ENCODE measurements at regions not wholly inside any gene's neighbourhood (a gene's known extent, or its start where the extent isn't known, plus 50 kb on each side); places are given as distances from the start of the nearest gene placed in this dataset.

GRCh38 chr2:105609746-105610402, 134.8 kb upstream of the NCK2 start:
- ChIA-PET CTCF (no interaction called here), POLR2A (no interaction called here)
- DNase-seq, result no peak
- Mint-ChIP-seq H3K9me3 (ENCODE audit: unreplicated experiment) (no peaks in the 10 kb centered on the region), H3K27ac (ENCODE audit: unreplicated experiment) (no peak overlapping the region), H3K4me3 (ENCODE audit: unreplicated experiment) (no peak overlapping the region), H3K36me3 (ENCODE audit: insufficient read depth, unreplicated experiment) (no peaks in the 10 kb centered on the region), H3K27me3 (ENCODE audit: insufficient read depth, unreplicated experiment) (no peaks in the 10 kb centered on the region), H3K4me1 (ENCODE audit: low read depth, unreplicated experiment) (peaks cover 7% of the 10 kb centered on the region)
- Histone ChIP-seq H3K4me3 (ENCODE audit: low read depth, low read length) (no peak overlapping the region), H3K9me3 (no peaks in the 10 kb centered on the region), H3K4me1 (peaks cover 20% of the 10 kb centered on the region), H3K27me3 (replicated peaks; ENCODE audit: control insufficient read depth, insufficient read depth, low read length) (no peaks in the 10 kb centered on the region), H3K36me3 (ENCODE audit: control insufficient read depth, insufficient read depth, low read length) (no peaks in the 10 kb centered on the region)
- BruUV-seq (replicated peaks), result no TSS peak
- no peak for TF ChIP-seq CTCF (IDR thresholded peaks at IDR 0.05; ENCODE audit: insufficient read depth in 1 of 2, low read depth in 1 of 2, low read length in 1 of 2, severe bottlenecking in 1 of 2, unreplicated experiment in 1 of 2)
- intact Hi-C loops (cut with micrococcal nuclease; ENCODE audit: unreplicated experiment), result no loop called here

- Mint-ChIP-seq H3K4me3 (ENCODE audit: unreplicated experiment) (no peak overlapping the region), H3K9me3 (ENCODE audit: unreplicated experiment) (no peaks in the 10 kb centered on the region), H3K4me1 (ENCODE audit: low read depth, unreplicated experiment) (peaks cover 7% of the 10 kb centered on the region), H3K36me3 (ENCODE audit: insufficient read depth, unreplicated experiment) (no peaks in the 10 kb centered on the region), H3K27me3 (ENCODE audit: insufficient read depth, unreplicated experiment) (no peaks in the 10 kb centered on the region), H3K27ac (ENCODE audit: unreplicated experiment) (no peak overlapping the region)
- BruUV-seq (replicated peaks), result no TSS peak
- DNase-seq, result no peak
- H3K9me3 ChIP-seq, result no peaks in the 10 kb centered on the region
- H3K27me3 ChIP-seq (replicated peaks; ENCODE audit: control insufficient read depth, insufficient read depth, low read length), result no peaks in the 10 kb centered on the region
- no peaks in the 10 kb centered on the region for H3K36me3 ChIP-seq (ENCODE audit: control insufficient read depth, insufficient read depth, low read length)
- intact Hi-C loops (cut with micrococcal nuclease; ENCODE audit: unreplicated experiment), result no loop called here
- no peak for TF ChIP-seq CTCF (IDR thresholded peaks at IDR 0.05; ENCODE audit: insufficient read depth in 1 of 2, low read depth in 1 of 2, low read length in 1 of 2, severe bottlenecking in 1 of 2, unreplicated experiment in 1 of 2)
- ChIA-PET POLR2A (no interaction called here), CTCF (no interaction called here)
- no peak overlapping the region for H3K4me3 ChIP-seq (ENCODE audit: low read depth, low read length)
- peaks cover 20% of the 10 kb centered on the region for H3K4me1 ChIP-seq
Observed at GRCh38 chr2:105607920-105608504, 136.7 kb upstream of the NCK2 start.

- H3K4me3 Mint-ChIP-seq (ENCODE audit: unreplicated experiment), result no peak overlapping the region
- intact Hi-C loops (cut with micrococcal nuclease; ENCODE audit: unreplicated experiment), result no loop called here
- H3K4me1 ChIP-seq, result peaks cover 12% of the 10 kb centered on the region
- H3K27me3 Mint-ChIP-seq (ENCODE audit: insufficient read depth, unreplicated experiment), result no peaks in the 10 kb centered on the region
- ChIA-PET CTCF (no interaction called here), POLR2A (no interaction called here)
- no peak overlapping the region for H3K4me3 ChIP-seq (ENCODE audit: low read depth, low read length)
- no peaks in the 10 kb centered on the region for H3K36me3 ChIP-seq (ENCODE audit: control insufficient read depth, insufficient read depth, low read length)
- H3K9me3 ChIP-seq, result no peaks in the 10 kb centered on the region
- H3K9me3 Mint-ChIP-seq (ENCODE audit: unreplicated experiment), result no peaks in the 10 kb centered on the region
- BruUV-seq (replicated peaks), result no TSS peak
- no peaks in the 10 kb centered on the region for H3K27me3 ChIP-seq (replicated peaks; ENCODE audit: control insufficient read depth, insufficient read depth, low read length)
- no peaks in the 10 kb centered on the region for H3K36me3 Mint-ChIP-seq (ENCODE audit: insufficient read depth, unreplicated experiment)
- H3K4me1 Mint-ChIP-seq (ENCODE audit: low read depth, unreplicated experiment), result peaks cover 2% of the 10 kb centered on the region
- DNase-seq, result no peak
- no peak for TF ChIP-seq CTCF (IDR thresholded peaks at IDR 0.05; ENCODE audit: insufficient read depth in 1 of 2, low read depth in 1 of 2, low read length in 1 of 2, severe bottlenecking in 1 of 2, unreplicated experiment in 1 of 2)
- no peak overlapping the region for H3K27ac Mint-ChIP-seq (ENCODE audit: unreplicated experiment)
Observed at GRCh38 chr2:105606081-105606480, 138.6 kb upstream of the NCK2 start.
